DLD1 (cell line): ENCODE measurements at regions not wholly inside any gene's neighbourhood (a gene's known extent, or its start where the extent isn't known, plus 50 kb on each side); places are given as distances from the start of the nearest gene placed in this dataset.

Experiments used
- in situ Hi-C: cut with HindIII; loops from 2 replicates; pipeline ENCODE4 v1.10.0; 2017; ENCODE audit warnings: low sequenced_read_pairs

DNA sequence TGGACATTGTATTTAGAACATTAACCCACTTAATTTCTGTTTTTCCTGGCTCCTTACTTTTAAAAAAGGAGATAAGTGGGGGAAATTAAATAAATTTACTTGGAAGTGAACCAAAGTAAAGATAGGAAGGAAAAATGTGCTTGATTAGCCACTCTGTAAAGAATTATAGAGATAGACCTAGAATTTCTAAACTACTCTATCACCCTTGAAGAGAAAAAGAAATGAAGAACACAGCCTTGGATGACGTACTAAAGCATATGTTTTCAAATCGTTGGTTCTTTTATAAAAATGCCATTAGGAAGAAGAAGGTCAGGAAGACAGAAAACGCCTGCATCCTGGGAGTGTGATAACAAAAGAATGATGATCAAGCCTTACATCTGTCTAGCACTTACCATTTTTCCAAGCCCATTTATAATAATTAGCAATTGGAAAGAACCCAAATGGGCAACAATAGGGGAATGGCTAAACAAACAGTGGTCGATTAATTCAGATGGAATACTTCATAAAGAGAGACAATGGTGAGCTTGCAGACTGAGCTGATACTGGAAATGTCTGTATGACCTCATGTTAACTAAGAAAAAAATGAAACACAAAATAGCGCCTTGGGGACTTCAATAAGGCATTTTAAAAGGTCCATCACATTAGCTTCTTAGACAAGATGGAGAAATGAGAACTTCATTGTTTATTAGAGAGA, 81.0 kb upstream of the LRRC55 start:
- in situ Hi-C loops = no loop called here

DNA sequence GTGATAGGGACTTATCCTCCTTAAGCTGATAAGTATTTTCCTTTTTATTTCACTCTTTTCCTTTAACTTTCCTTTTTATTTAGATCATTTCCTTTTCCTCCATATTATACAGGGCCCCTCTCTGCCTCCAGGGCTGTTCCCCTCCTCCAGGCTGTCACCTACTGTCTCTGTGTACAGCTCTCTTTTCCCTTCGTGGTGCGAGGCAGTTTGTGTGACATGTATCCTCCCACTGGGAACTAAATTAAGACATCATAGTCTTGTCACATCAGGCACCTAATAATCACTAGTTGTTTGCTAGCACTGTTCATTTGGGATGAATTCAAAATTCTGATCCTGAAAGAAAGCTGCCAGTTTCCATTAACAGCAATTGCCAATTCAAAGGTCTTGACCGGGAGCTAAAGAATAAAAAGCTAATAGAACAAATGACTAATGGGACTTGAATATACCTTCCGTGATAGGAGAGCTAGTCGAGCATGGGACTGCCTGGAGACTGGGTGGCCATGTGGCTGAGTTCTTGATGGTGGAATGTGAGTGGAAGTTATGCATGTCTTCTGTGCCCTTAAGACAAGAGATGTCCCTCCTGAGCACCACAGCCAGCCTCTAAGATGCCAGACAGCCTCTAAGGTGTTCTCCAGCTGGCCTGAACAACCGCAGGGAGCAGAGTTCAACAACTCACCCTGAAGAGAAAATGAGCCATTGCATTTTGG, 77.7 kb upstream of the LRRC55 start:
- in situ Hi-C loops = no loop called here

DNA sequence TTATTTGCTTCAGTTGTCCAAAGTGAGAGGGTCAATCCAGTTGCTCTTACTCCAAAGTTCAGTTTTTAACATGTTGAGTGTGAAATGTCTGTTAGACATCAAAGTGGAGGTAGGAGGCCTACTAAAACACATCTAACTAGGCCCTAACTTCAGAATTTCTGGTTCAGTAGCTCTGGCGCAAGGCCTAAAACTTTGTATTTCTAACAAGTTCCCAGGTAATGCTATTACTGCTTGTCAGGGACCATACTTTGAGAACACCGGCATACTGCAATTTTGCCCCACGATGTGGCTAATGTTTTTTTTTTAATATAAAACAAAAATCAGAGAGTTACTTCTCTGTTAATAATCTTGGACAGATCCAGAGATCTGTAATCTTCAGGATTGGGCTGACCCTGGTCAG, 72.4 kb upstream of the LRRC55 start:
- in situ Hi-C loops = no loop called here

DNA sequence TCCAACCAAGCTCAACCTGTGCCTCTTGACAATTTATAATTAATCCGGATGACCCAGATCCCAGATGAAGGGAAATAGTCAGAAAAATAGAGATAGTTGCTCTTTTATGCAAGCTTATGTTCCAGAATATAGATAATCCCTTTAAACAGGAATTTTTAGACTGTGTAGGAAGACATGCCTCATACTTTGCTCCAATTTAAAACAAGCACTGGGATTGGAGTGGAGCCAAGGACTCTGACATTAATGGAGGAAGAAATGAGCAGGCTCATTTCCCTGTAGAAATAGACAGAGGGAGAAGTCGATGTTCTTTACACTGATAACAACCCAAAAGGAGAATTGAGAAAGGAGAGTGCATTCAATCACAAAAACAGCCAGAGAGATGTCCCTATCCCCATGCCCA, 70.1 kb upstream of the LRRC55 start:
- in situ Hi-C loops = no loop called here

DNA sequence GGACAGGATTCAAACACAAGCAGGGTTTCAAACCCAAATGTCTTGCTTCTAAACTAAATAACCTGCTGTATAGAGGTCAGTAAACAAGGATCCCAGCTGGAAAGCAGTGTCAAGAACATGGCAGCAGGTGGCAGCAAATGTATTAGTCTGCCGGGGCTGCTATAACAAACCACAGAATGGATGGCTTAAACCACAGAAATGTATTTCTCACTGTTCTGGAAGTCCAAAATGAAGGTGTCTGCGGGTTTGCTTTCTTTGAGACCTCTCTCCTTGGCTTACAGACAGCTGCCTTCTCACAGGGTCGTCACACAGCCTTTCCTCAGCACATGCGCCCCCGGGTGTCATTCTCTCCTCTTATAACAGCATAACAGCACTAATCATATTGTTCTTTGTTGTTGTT, 65.1 kb upstream of the LRRC55 start:
- in situ Hi-C loops = no loop called here

DNA sequence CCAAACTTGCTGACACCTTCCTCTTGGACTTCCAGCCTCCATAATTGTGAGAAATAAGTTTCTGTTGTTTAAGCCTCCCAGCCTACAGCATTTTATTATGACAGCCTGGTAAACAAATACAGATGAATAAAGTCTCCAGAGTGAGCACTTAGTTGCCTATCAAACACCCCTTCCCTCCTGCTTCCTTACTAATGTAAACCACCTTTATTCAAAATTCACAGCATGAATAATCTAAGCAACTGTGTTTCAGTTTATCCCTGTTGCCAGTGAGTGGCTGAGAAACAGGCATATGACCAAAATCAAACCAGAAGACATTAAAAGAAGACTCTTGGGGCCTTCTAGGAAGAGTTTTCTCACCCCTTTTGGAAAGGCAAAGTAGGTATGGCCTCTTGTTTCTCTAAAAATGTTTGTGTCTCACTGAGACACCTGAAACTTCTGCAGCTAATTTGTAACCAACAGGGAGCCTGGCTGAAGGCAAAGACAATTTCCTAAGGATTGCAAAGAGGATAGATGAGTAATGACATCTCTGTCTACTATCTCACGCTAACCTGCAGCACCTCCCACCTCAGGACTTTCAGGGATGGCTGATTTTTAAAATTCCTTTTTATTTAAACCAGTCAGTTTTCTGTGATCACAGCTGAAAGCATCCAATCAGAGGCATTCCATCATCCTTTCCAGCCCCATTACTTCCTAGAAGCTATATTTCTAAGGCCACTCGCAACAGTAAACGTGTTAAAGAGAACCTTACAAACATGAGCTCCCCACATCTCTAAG, 61.4 kb upstream of the LRRC55 start:
- in situ Hi-C loops = no loop called here

DNA sequence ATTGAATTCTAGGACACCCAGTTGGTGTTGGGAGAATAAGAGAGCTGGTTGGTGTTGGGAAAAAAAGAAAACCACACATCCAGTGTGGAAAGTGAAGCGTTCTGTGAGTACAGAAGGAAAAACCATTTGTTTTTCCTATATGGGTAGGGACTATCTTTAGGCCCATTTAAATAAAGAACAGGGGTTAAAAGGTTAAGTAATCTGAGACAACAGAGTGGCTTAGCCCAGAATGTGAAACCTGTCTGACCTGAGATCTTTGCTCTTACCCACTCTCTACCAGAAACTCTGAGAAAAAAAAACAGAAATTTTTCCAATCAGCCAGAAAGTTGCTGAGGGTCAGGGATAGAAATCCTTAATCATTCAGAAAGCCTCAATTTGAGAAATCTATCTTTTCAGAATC, 59.8 kb upstream of the LRRC55 start:
- in situ Hi-C loops = no loop called here

DNA sequence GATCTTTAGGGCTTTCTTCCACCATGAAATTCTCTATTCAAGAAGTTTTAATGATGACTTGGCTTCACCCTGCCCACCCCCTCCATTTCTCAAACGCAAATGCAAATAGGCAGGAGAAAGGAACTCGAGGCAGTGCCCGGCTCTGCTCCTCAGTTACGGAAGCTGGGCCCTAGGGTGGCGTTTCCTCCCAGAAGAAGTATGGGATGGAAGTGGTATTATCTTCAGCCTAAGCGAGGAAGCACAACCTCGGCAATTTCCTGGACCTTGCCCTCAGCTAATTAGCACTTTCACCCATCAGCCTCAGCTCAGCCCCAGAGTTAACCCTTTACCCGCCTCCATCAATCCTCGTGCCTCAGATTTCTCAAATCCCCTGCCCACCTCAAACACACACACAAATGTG, 58.2 kb upstream of the LRRC55 start:
- in situ Hi-C loops = no loop called here

DNA sequence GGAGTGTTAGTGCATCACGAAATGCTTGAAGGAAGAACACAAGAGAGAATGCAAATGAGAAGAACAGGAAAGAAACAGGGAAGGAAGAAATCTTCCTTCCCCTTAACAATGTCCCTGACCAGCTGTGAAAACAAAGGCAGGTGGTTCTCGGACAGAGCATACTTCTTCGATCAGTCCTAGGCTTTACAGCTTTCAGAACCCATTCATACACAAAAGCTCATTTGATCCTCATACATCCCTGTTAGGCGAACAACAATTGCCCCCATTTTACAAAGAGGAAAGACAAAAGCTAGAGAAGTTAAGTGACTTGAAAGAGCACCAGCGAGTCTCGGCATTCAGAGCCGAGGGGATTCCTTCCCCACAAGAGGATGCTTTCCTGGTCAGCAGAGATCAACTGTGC, 57.2 kb upstream of the LRRC55 start:
- in situ Hi-C loops = no loop called here

DNA sequence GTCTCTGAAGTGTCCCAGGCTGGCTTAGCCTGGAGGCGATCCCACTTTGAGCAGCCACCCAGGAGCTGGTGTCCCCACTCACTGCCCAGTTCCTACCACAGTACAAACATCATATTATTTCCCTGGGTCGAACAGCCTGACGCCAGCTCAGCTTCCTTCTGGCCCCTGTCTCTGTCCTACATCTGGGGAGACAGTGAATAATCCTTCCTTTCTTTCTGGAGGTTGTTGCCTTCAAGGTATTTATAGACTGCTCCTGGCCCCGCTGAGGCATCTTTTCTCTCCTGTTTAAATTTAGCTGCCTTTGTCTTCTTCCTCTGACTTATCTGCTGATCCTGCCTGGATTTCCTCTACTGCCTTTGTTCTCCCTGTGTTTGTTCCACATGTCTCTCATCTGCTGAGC, 56.8 kb upstream of the LRRC55 start:
- in situ Hi-C loops = no loop called here

DNA sequence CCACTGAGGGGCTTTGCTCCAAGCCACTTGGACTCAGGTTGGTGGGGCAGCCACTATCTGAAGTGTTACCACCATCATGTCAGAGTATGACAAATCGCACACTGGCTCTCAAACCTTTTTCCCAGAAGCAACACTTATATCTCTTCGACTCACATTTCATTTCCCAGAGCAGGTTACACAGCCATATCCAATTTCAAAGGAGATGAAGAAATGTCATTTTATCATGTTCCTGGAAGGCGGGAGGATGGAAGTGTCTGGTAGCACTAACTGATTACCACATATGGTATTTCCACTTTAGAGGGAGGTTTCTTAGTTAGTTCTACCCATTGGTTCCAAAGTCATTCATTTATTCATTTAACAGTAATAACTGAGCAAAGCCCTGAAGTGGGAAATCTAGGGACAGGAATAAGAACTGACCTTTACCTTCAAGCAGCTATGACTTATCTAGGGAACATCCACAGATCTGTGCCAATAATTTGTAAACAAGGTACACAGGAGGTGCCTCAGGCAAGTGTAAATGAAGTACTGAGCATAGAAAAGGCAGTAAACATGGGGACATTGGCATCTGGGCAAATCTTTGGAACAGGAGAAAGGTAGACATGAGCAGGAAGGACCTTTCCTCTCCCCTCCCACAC, 54.9 kb upstream of the LRRC55 start:
- in situ Hi-C loops = no loop called here

DNA sequence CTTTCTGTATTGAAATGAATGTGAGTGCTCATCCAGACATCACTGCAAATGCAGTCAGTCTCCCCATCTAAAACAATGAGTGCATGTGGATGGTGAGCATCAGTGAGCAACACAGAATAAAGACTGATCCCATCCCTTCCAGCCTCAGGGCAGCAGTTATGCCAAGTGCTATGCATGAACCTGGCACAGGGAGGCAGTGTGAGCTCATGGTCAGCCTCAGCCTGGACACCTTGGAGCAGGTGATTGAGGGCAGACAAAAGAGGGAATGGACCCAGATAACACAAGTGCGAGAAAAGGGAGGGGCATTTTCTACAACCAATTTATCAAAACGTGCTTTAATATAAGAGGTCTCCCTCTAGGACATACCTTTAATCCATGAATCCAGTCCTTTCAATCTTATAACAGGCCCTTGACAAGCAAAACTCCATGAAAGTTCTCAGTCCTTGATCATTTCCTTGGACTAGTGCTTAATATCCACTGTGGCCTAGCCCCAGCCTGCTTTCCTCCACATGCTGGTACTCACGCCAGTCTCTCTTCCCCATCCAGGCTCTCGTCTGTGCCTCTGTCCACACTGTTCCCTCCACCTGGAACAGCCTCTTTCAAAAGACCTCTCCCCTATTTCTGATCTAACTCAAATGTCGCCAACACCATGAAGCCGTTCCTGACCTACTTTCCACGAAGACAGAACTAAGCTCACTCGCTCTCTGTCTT, 50.5 kb upstream of the LRRC55 start:
- in situ Hi-C loops = no loop called here
